Nephron (organoid): ENCODE measurements at regions not wholly inside any gene's neighbourhood (a gene's known extent, or its start where the extent isn't known, plus 50 kb on each side); places are given as distances from the start of the nearest gene placed in this dataset.

ENCODE experiments used
- H3K27ac Mint-ChIP-seq, 3 experiments: 2 replicates each; pipeline ENCODE4 v1.8.0; 2020; ENCODE audit warnings: mixed read lengths in 3 of 3, mild to moderate bottlenecking in 2 of 3, moderate library complexity in 1 of 3
- H3K27me3 Mint-ChIP-seq: 2 replicates; pipeline ENCODE4 v1.8.0; 2021; ENCODE audit warnings: low read depth, mild to moderate bottlenecking, moderate library complexity, mixed read lengths
- H3K36me3 Mint-ChIP-seq: 2 replicates; pipeline ENCODE4 v1.8.0; 2020; ENCODE audit warnings: low read depth, mixed read lengths
- H3K4me1 Mint-ChIP-seq: 2 replicates; pipeline ENCODE4 v1.8.0; 2020; ENCODE audit warnings: mixed read lengths
- H3K4me3 Mint-ChIP-seq, 3 experiments: 2 replicates each; pipeline ENCODE4 v1.8.0; 2020; ENCODE audit warnings: mild to moderate bottlenecking in 3 of 3, mixed read lengths in 3 of 3, moderate library complexity in 2 of 3
- H3K9me3 Mint-ChIP-seq: 2 replicates; pipeline ENCODE4 v1.8.0; 2020; ENCODE audit warnings: mixed read lengths
- CTCF ChIP-seq, 3 experiments: fragments of 200-600 bp; sonication (generic); IDR thresholded peaks; one replicate each; pipeline ENCODE4 v1.5.0; 2021; ENCODE audit warnings: antibody characterized with exemption in 3 of 3; ENCODE audit not compliant: unreplicated experiment in 3 of 3

DNA sequence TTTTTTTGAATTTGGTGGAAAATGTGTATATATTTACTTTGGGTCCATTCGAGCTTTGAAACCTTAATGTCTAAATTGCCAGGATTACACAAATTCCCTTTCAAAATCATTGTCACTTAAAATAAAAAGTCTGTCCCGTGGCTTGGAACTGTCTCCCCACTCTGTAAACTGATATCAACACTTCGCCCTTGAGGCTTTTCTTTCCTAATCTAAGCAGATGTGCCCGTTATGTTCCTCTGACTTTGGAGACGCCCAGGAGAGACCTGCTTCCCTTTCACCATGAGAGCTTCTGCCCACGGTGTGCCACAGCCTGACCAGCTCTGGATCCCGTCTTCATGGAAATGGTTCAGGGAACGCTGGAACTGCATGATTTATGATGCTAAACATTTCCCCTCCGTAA lies 151.3 kb downstream of the C16orf95 start:
- TF ChIP-seq CTCF (IDR thresholded peaks at IDR 0.05; ENCODE audit: unreplicated experiment in 3 of 3): no peak
- H3K4me1 Mint-ChIP-seq: peaks cover 8% of the 10 kb centered on the region
- peaks cover 41% of the 10 kb centered on the region for H3K27me3 Mint-ChIP-seq
- peaks cover 4% of the 10 kb centered on the region for H3K36me3 Mint-ChIP-seq
- peaks cover 6% of the 10 kb centered on the region for H3K9me3 Mint-ChIP-seq
- no peak overlapping the region for H3K27ac Mint-ChIP-seq
- no peak overlapping the region for H3K4me3 Mint-ChIP-seq

GRCh38 chr16:87166321-87166720 lies 150.9 kb downstream of the C16orf95 start:
- H3K9me3 Mint-ChIP-seq: peaks cover 6% of the 10 kb centered on the region
- peaks cover 36% of the 10 kb centered on the region for H3K27me3 Mint-ChIP-seq
- no peak overlapping the region for H3K27ac Mint-ChIP-seq
- H3K4me1 Mint-ChIP-seq: peaks cover 8% of the 10 kb centered on the region
- no peak for TF ChIP-seq CTCF (IDR thresholded peaks at IDR 0.05; ENCODE audit: unreplicated experiment in 3 of 3)
- no peak overlapping the region for H3K4me3 Mint-ChIP-seq
- peaks cover 4% of the 10 kb centered on the region for H3K36me3 Mint-ChIP-seq

- Mint-ChIP-seq H3K4me3 (no peak overlapping the region), H3K27ac (no peak overlapping the region), H3K27me3 (peaks cover 35% of the 10 kb centered on the region), H3K36me3 (peaks cover 4% of the 10 kb centered on the region), H3K9me3 (peaks cover 6% of the 10 kb centered on the region), H3K4me1 (peaks cover 8% of the 10 kb centered on the region)
- TF ChIP-seq CTCF (IDR thresholded peaks at IDR 0.05; ENCODE audit: unreplicated experiment in 3 of 3): no peak
Observed at GRCh38 chr16:87166934-87167333, 150.3 kb downstream of the C16orf95 start.

- Mint-ChIP-seq H3K4me1 (peaks cover 8% of the 10 kb centered on the region), H3K36me3 (no peaks in the 10 kb centered on the region), H3K27ac (no peak overlapping the region), H3K4me3 (no peak overlapping the region), H3K27me3 (peaks cover 30% of the 10 kb centered on the region), H3K9me3 (peaks cover 6% of the 10 kb centered on the region)
- TF ChIP-seq CTCF (IDR thresholded peaks at IDR 0.05; ENCODE audit: unreplicated experiment in 3 of 3): no peak
Observed at GRCh38 chr16:87169509-87169995, 147.6 kb downstream of the C16orf95 start.

GRCh38 chr16:87170310-87170709 lies 146.9 kb downstream of the C16orf95 start:
- H3K27ac Mint-ChIP-seq: no peak overlapping the region
- peaks cover 27% of the 10 kb centered on the region for H3K27me3 Mint-ChIP-seq
- no peak overlapping the region for H3K4me3 Mint-ChIP-seq
- peaks cover 8% of the 10 kb centered on the region for H3K4me1 Mint-ChIP-seq
- peaks cover 6% of the 10 kb centered on the region for H3K9me3 Mint-ChIP-seq
- no peaks in the 10 kb centered on the region for H3K36me3 Mint-ChIP-seq
- no peak for TF ChIP-seq CTCF (IDR thresholded peaks at IDR 0.05; ENCODE audit: unreplicated experiment in 3 of 3)

DNA sequence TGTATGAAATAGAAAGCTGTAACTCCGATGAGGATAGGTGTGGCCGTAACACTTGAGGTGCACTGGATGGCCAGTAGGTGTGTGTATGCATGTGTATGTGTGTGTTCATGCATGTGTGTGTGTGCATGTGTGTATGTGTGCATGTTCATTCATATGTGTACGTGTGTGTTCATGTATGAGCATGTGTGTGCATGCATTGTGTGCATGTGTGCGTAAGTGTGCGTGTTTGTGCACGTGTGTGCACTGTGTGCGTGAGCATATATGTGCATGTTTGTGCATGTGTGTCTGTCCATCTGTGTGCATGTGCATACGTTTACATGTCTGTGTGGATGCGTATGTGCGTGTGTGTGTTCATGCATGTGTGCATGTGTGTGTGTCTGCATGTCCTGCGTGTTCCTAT lies 145.5 kb downstream of the C16orf95 start:
- Mint-ChIP-seq H3K27ac (no peak overlapping the region), H3K4me1 (no peaks in the 10 kb centered on the region), H3K27me3 (peaks cover 20% of the 10 kb centered on the region), H3K9me3 (peaks cover 6% of the 10 kb centered on the region), H3K36me3 (no peaks in the 10 kb centered on the region), H3K4me3 (no peak overlapping the region)
- TF ChIP-seq CTCF (IDR thresholded peaks at IDR 0.05; ENCODE audit: unreplicated experiment in 3 of 3): no peak
